Brain pericyte (primary cell): ENCODE measurements at regions not wholly inside any gene's neighbourhood (a gene's known extent, or its start where the extent isn't known, plus 50 kb on each side); places are given as distances from the start of the nearest gene placed in this dataset.
"Not testable (repeated sequence)": the region's sequence is repeated elsewhere in the genome, so short reads cannot be mapped to it uniquely, and the experiment has no call there.

Source experiments
- DNase-seq: peaks from one replicate; pipeline ENCODE4 v3.0.0-alpha.2; 2012; ENCODE audit warnings: low read depth, low spot score

GRCh38 chr6:51302431-51302830 is 483.8 kb downstream of the TFAP2B start:
- DNase-seq: no peak

DNA sequence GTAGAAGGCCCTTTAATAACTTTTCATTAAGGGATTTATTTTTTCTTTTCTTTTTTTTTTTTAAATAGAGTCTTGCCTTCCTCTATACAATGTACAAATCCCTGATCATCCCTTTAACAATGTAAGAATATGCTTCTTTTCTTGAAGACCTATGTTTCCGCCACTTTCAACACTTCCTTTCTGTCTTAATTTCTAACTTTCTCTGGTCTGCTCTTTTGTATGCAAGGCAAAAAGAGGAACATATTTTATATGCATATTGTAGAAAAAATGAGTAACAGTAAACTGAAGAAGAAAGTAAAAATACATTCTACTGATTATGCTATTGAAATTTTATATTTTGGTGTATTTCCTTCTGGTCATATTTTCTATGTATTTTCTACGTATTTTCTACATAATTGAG is 484.7 kb downstream of the TFAP2B start:
- no peak for DNase-seq

DNA sequence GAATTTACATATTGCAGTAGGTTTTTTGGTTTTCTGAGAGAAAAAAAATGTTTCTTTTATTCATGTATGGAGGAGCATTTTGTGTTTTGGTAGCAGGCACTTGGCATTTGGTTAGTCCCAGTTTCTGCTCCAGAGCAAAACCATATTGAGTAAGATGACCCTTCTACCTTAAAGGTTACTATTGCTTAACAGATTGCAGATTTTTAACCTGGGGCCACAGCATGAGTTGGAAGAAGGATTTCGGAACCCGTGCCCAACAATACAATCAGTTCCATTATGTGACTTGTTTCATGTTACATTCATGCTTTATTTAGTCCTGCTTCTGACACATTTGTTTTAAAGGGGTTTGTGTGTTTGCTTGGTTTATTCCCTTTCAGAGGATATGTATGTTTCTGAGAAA is 496.3 kb downstream of the TFAP2B start:
- no peak for DNase-seq

GRCh38 chr6:51318674-51319073 is 500.0 kb downstream of the TFAP2B start:
- no peak for DNase-seq

DNA sequence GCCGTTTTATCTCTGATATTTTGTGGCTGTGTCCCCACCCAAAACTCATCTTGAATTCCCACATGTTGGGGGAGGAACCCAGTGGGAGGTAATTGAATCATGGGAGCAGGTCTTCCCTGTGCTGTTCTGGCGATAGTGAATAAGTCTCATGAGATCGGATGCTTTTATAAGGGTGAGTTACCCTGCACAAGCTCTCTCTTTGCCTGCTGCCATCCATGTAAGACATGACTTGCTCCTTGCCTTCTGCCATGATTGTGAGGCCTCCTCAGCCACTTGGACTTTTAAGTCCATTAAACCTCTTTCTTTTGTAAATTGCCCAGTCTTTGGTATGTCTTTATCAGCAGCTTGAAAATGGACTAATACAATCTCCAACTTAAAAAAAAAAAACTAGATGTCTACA is 502.8 kb downstream of the TFAP2B start:
- DNase-seq: not testable (repeated sequence)

GRCh38 chr6:51322505-51322904 is 503.8 kb downstream of the TFAP2B start:
- DNase-seq: no peak

DNA sequence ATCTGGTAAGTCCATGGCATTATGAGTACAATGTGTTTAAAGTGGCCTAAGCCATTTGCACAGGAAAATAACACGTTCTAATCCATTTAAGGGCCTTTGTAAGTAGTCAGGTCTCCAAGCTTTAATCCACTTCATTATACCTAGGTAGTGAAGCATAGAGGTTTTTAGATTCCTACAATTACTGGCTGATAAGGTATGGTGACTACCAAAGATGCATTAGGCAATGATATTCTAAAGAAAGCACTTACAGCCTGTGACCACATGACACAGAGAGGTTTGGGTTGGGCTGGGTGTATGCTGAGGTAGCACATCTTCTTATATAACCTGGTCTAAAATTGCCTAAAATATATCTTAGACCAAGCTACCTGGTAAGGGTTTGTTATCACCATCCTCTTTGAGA is 504.4 kb downstream of the TFAP2B start:
- DNase-seq: no peak

- no peak for DNase-seq
These were observed 512.3 kb downstream of the TFAP2B start for GRCh38 chr6:51330971-51331370.

- no peak for DNase-seq
These were observed 516.9 kb downstream of the TFAP2B start for GRCh38 chr6:51335543-51335942.

DNA sequence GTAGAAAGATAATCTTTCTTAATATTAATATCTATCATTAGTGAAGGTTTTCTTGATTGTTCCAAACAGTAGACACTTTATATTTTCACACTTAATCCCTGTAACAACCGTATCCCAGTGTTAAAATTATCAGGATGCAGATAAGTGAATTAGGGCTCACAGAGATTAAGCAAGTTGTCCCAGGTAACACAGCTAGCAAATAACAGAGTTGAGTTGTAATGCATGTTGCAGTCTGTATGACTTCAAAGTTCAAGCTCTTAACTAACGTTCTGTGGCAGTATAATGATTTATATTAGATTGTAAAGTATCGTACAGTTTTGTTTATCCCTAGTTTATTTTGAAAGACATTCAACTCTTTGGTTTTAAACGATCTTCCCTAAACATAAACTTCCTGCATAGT is 517.5 kb downstream of the TFAP2B start:
- DNase-seq: no peak

DNA sequence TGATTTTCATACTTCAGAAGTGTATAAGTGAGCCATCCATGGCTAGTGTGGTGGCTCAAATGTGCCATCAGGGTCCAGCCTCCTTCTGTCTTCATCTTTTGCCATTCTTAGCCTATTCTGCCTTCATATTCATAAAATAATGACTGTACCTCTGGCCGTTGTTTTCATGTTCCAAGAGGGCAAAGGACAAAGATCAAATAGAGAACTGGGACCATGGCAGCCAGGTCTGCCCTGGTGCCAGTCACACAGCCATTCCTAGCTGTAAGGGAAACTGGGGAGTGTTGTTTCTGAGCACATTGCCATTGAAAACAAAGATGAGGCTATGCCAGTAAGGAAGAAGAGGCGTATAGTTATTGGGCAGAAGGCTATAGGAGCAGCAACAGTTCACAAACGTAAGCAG is 518.6 kb downstream of the TFAP2B start:
- DNase-seq: no peak

GRCh38 chr6:51339108-51339507 is 520.4 kb downstream of the TFAP2B start:
- DNase-seq: no peak

DNA sequence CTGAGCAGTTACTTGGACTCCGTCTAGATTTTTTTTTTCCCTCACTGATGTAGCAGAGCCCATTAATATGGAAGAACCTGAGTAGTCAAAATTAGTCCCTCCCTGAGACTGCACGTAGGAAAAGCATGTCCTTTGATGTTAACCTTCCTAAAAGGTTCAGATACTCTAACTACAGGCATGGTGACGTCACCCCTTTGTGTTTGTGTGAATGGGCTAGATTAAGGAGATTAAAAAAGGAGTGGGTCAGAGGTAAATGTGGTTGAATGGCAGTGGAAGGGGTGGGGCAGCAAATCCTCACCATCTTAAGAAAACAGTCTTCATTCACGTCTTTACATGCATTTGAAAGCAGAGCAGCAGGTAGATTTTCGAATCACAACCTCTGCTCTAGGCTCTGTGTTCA is 521.1 kb downstream of the TFAP2B start:
- no peak for DNase-seq

DNA sequence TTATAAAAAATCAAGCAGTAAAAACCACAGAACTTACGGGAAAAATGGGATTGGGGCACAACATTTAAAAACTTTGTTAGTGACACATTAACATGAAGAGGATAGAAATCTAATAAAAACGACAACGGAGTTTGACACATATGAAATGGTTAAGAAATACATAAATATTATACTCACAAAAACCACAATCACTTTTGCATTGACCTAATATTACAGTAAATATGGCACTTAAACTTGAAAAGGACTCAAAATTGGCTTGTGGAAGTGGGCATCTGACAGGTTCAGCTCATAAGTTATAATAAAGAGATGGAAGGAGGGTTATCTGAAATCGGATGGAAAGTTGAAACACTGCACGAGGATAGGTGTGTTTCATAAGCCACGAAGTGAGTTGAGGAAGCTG is 523.7 kb downstream of the TFAP2B start:
- no peak for DNase-seq

DNA sequence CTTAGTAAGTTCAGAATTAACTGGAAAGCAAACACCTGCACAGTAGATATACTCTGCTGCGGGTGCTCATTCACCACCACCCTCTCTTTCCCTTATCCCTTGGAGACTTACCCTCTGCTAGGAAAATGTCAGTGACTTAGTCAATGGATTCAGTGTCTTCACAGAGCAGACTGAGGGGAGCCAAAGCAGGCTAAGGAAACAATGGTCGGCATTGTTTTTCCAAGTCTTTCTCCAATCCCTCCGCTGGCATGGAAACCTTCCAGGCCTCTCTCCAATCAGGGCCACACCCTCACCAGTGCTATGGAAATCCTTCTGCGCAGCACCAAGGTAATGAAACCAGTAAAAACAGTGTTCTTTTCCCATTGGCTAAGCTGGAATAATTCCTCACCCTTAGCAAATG is 531.2 kb downstream of the TFAP2B start:
- no peak for DNase-seq

GRCh38 chr6:51350308-51350904 is 531.7 kb downstream of the TFAP2B start:
- DNase-seq: peak; percentile 2

- no peak for DNase-seq
These were observed 533.9 kb downstream of the TFAP2B start for GRCh38 chr6:51352506-51353029.

DNA sequence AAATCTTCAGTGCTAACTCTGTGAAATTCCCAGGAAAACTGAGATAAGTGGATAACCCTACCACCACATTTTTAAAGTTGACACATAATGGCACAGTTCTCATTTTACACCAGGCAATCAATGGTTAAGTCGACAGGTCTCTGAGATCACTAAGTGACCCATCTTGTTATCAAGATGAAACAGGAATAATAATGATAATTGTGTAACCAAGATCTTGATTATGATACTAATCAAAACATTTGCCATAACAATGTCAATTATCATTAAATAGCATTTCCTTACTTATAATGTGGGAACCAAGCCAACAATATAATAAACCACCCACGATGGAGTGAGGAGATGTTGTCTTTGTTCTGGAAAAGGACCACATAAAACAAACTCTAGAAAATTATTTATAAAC is 541.6 kb downstream of the TFAP2B start:
- DNase-seq: no peak

- no peak for DNase-seq
These were observed 546.9 kb downstream of the TFAP2B start for GRCh38 chr6:51365566-51365965.

DNA sequence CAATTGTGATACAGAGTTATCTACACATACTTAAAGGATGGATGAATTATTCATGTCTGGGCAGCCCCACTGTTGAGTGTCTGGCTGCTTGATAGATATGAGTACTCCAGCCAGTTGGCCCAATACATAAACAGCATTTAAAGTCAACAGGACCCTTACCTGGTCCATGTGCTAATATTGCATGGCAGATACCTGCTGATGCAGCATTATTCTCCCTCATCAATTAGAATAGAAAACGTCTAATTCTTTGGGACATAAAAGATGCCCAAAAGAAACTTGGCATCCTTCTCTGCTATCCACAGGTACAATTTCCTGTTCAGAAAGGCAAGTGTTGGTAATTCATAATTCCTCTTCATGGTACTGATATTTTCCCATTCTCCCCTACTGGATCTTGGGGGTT is 550.8 kb downstream of the TFAP2B start:
- no peak for DNase-seq

GRCh38 chr6:51382847-51383246 is 564.2 kb downstream of the TFAP2B start:
- DNase-seq: no peak

GRCh38 chr6:51384736-51385135 is 566.1 kb downstream of the TFAP2B start:
- DNase-seq: no peak

DNA sequence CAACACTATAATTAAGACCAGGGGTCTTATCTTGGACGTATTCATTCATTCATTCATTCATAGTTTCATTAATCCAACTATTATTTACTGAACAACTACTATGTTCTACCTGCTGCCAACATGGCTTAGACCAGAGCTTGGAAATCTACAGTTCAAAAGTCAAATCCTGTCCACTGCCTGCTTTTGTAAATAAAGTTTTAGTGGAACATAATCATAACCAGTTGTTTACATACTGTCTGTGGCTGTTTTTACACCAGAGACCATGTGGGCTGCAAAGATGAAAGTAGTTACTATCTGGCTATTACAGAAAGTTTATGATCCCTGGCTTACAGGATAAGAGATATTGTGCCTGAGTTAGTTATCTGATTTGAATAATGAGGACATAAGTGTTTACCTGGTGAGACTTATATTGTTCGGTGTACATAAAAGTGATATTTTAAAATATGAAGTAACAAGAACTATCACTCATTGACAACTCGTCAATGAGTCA is 567.7 kb downstream of the TFAP2B start:
- DNase-seq: no peak

DNA sequence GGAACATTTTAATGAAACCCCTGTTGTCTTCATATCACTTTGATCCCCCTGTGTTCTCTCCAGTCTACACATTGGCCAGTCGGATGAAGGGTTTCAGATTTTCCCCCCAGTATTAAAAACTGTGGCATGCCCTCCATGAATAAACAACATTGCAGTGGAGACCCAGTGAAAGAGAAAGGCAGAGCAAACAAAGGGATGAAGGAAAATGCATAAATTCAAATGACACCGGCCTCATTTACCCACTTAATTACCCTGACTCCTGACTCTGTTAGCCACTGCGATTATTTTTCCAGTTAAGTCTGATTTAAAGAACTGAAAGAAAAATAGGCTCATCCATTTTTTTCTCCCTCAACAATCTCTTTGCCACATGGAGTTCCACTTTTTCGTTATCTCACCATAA is 569.2 kb downstream of the TFAP2B start:
- DNase-seq: no peak
